Kidney epithelial cell (primary cell): ENCODE measurements at regions not wholly inside any gene's neighbourhood (a gene's known extent, or its start where the extent isn't known, plus 50 kb on each side); places are given as distances from the start of the nearest gene placed in this dataset.
"Not testable (repeated sequence)": the region's sequence is repeated elsewhere in the genome, so short reads cannot be mapped to it uniquely, and the experiment has no call there.

Source experiments
- DNase-seq: peaks from one replicate; pipeline ENCODE4 v3.0.0-alpha.2; 2010; ENCODE audit warnings: low read depth
- H3K27me3 ChIP-seq: 2 replicates; pipeline ENCODE4 v1.6.0; 2011; ENCODE audit warnings: low read length; ENCODE audit not compliant: control insufficient read depth, insufficient read depth
- H3K36me3 ChIP-seq: 2 replicates; pipeline ENCODE4 v1.5.1; 2011; ENCODE audit warnings: low read length; ENCODE audit not compliant: control insufficient read depth, insufficient read depth
- H3K4me3 ChIP-seq: 2 replicates; pipeline ENCODE4 v1.5.1; 2011; ENCODE audit warnings: low read depth, mild to moderate bottlenecking, control low read depth, low read length
- CTCF ChIP-seq: IDR thresholded peaks from 2 replicates; pipeline ENCODE4 v1.5.1; 2011; ENCODE audit warnings: mild to moderate bottlenecking, moderate library complexity, low read length, control low read depth, inconsistent platforms; ENCODE audit not compliant: insufficient read depth, poor library complexity, severe bottlenecking

GRCh38 chr4:11966782-11967181, 538.1 kb upstream of the HS3ST1 start:
- no peaks in the 10 kb centered on the region for H3K27me3 ChIP-seq
- no peaks in the 10 kb centered on the region for H3K36me3 ChIP-seq
- H3K4me3 ChIP-seq, result no peak overlapping the region
- DNase-seq, result no peak
- no peak for TF ChIP-seq CTCF

GRCh38 chr4:11954093-11954492, 525.4 kb upstream of the HS3ST1 start:
- H3K36me3 ChIP-seq, result no peaks in the 10 kb centered on the region
- DNase-seq, result no peak
- no peaks in the 10 kb centered on the region for H3K27me3 ChIP-seq
- TF ChIP-seq CTCF, result peak; percentile 39
- H3K4me3 ChIP-seq, result no peak overlapping the region

GRCh38 chr4:11949355-11949754, 520.7 kb upstream of the HS3ST1 start:
- DNase-seq, result no peak
- no peak for TF ChIP-seq CTCF
- Histone ChIP-seq H3K4me3 (no peak overlapping the region), H3K36me3 (no peaks in the 10 kb centered on the region), H3K27me3 (no peaks in the 10 kb centered on the region)

- DNase-seq, H3K27me3 ChIP-seq, H3K36me3 ChIP-seq, H3K4me3 ChIP-seq: not testable (repeated sequence)
These were observed 518.9 kb upstream of the HS3ST1 start for GRCh38 chr4:11947629-11948028.

GRCh38 chr4:11937941-11938340, 509.2 kb upstream of the HS3ST1 start:
- TF ChIP-seq CTCF, result no peak
- Histone ChIP-seq H3K4me3 (no peak overlapping the region), H3K27me3 (no peaks in the 10 kb centered on the region), H3K36me3 (no peaks in the 10 kb centered on the region)
- DNase-seq, result no peak

- no peak for DNase-seq
- no peak for TF ChIP-seq CTCF
- H3K4me3 ChIP-seq, result no peak overlapping the region
- no peaks in the 10 kb centered on the region for H3K27me3 ChIP-seq
- H3K36me3 ChIP-seq, result no peaks in the 10 kb centered on the region
These were observed 502.6 kb upstream of the HS3ST1 start for GRCh38 chr4:11931266-11931820.
